ENCODE measurements at regions not wholly inside any gene's neighbourhood (a gene's known extent, or its start where the extent isn't known, plus 50 kb on each side); places are given as distances from the start of the nearest gene placed in this dataset.

DNA sequence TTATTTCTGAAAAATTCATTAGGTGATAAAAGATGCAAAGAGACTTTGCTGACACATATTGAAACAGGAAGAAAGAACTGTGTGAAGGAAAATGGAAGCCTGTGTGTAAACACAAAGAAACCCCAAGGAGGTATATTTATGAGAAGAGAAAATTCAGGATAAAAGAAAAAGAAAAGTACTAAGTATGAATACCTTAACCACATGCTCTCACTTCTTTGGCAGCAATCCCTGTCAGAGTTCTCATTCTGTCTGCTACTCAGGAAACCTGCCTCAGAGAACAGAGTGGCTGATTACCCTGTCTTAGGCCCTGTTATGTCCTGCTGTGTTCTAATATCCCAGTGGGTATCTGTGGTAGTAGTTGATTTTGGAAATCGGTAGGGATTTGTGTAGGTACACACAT, 457.9 kb downstream of the TBC1D32 start:
- TF ChIP-seq TAF1 (IDR thresholded peaks at IDR 0.05; ENCODE audit: borderline replicate concordance, insufficient read depth, low read length) (no peak), POLR2AphosphoS5 (IDR thresholded peaks at IDR 0.05; ENCODE audit: low read depth, low read length) (no peak), REST (IDR thresholded peaks at IDR 0.05; ENCODE audit: insufficient read depth in 1 of 2, low read depth in 2 of 2, low read length in 2 of 2) (no peak)

All from PFSK-1 (cell line).